Nephron (organoid): ENCODE measurements at regions not wholly inside any gene's neighbourhood (a gene's known extent, or its start where the extent isn't known, plus 50 kb on each side); places are given as distances from the start of the nearest gene placed in this dataset.

Experiments
- H3K27ac Mint-ChIP-seq, 3 experiments: 2 replicates each; pipeline ENCODE4 v1.8.0; 2020; ENCODE audit warnings: mixed read lengths in 3 of 3, mild to moderate bottlenecking in 2 of 3, moderate library complexity in 1 of 3
- H3K27me3 Mint-ChIP-seq: 2 replicates; pipeline ENCODE4 v1.8.0; 2021; ENCODE audit warnings: low read depth, mild to moderate bottlenecking, moderate library complexity, mixed read lengths
- H3K36me3 Mint-ChIP-seq: 2 replicates; pipeline ENCODE4 v1.8.0; 2020; ENCODE audit warnings: low read depth, mixed read lengths
- H3K4me1 Mint-ChIP-seq: 2 replicates; pipeline ENCODE4 v1.8.0; 2020; ENCODE audit warnings: mixed read lengths
- H3K4me3 Mint-ChIP-seq, 3 experiments: 2 replicates each; pipeline ENCODE4 v1.8.0; 2020; ENCODE audit warnings: mild to moderate bottlenecking in 3 of 3, mixed read lengths in 3 of 3, moderate library complexity in 2 of 3
- H3K9me3 Mint-ChIP-seq: 2 replicates; pipeline ENCODE4 v1.8.0; 2020; ENCODE audit warnings: mixed read lengths
- TF ChIP-seq, protein P1 (sequence below), 3 experiments: fragments of 200-600 bp; sonication (generic); IDR thresholded peaks; one replicate each; pipeline ENCODE4 v1.5.0; 2021; ENCODE audit warnings: antibody characterized with exemption in 3 of 3; ENCODE audit not compliant: unreplicated experiment in 3 of 3

GRCh38 chr14:38524636-38525509 is 269.0 kb upstream of the CLEC14A start:
- no peaks in the 10 kb centered on the region for H3K9me3 Mint-ChIP-seq
- no peaks in the 10 kb centered on the region for H3K4me1 Mint-ChIP-seq
- H3K27ac Mint-ChIP-seq, result no peak overlapping the region
- TF ChIP-seq, protein P1, sequence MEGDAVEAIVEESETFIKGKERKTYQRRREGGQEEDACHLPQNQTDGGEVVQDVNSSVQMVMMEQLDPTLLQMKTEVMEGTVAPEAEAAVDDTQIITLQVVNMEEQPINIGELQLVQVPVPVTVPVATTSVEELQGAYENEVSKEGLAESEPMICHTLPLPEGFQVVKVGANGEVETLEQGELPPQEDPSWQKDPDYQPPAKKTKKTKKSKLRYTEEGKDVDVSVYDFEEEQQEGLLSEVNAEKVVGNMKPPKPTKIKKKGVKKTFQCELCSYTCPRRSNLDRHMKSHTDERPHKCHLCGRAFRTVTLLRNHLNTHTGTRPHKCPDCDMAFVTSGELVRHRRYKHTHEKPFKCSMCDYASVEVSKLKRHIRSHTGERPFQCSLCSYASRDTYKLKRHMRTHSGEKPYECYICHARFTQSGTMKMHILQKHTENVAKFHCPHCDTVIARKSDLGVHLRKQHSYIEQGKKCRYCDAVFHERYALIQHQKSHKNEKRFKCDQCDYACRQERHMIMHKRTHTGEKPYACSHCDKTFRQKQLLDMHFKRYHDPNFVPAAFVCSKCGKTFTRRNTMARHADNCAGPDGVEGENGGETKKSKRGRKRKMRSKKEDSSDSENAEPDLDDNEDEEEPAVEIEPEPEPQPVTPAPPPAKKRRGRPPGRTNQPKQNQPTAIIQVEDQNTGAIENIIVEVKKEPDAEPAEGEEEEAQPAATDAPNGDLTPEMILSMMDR (IDR thresholded peaks at IDR 0.05; ENCODE audit: unreplicated experiment in 3 of 3), result no peak
- no peaks in the 10 kb centered on the region for H3K36me3 Mint-ChIP-seq
- H3K27me3 Mint-ChIP-seq, result no peaks in the 10 kb centered on the region
- no peak overlapping the region for H3K4me3 Mint-ChIP-seq

DNA sequence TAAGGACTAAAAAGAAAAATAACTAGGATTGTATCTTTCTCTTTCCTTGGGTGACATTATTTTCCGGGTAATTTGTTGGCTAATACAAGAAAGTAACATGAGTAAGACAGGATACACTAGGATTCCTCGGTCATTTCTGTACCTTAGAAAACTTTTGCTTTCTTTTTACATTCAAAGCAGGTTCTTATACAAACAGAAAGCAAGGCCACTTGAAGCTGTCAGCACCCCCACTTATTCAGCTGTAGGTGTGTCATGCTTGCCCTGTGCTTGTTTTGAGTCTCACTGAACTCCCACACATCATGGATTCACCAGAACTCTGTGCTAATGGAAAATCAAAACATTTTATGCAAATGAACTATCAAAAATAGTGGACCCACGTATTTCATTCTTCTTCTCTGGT is 266.8 kb upstream of the CLEC14A start:
- H3K27me3 Mint-ChIP-seq, result peaks cover 3% of the 10 kb centered on the region
- H3K27ac Mint-ChIP-seq, result no peak overlapping the region
- H3K4me1 Mint-ChIP-seq, result no peaks in the 10 kb centered on the region
- no peaks in the 10 kb centered on the region for H3K9me3 Mint-ChIP-seq
- H3K4me3 Mint-ChIP-seq, result no peak overlapping the region
- H3K36me3 Mint-ChIP-seq, result no peaks in the 10 kb centered on the region
- TF ChIP-seq, protein P1 (IDR thresholded peaks at IDR 0.05; ENCODE audit: unreplicated experiment in 3 of 3), result no peak

DNA sequence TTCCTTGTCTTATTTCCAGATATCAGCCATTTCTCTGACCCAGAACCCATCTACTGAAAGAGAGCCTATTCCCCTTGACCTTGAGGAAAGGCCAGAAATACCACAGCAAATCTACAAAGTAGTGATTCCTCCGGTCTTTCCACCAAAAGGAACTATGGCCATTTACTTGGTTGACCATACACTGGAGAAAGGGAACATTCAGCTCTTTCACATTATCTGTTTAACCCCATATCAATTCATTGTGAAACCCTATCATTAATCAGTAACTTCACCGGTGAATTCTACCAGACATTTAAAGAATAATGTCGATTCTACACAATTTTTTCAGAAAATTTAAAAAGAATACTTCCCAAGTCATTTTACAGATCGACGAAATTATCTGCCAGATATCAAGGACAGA is 265.7 kb upstream of the CLEC14A start:
- no peaks in the 10 kb centered on the region for H3K9me3 Mint-ChIP-seq
- no peak overlapping the region for H3K27ac Mint-ChIP-seq
- no peaks in the 10 kb centered on the region for H3K36me3 Mint-ChIP-seq
- TF ChIP-seq, protein P1 (IDR thresholded peaks at IDR 0.05; ENCODE audit: unreplicated experiment in 3 of 3), result no peak
- peaks cover 3% of the 10 kb centered on the region for H3K27me3 Mint-ChIP-seq
- no peak overlapping the region for H3K4me3 Mint-ChIP-seq
- H3K4me1 Mint-ChIP-seq, result no peaks in the 10 kb centered on the region

- H3K4me1 Mint-ChIP-seq, result no peaks in the 10 kb centered on the region
- H3K36me3 Mint-ChIP-seq, result no peaks in the 10 kb centered on the region
- H3K27ac Mint-ChIP-seq, result no peak overlapping the region
- H3K9me3 Mint-ChIP-seq, result no peaks in the 10 kb centered on the region
- peaks cover 3% of the 10 kb centered on the region for H3K27me3 Mint-ChIP-seq
- no peak overlapping the region for H3K4me3 Mint-ChIP-seq
- TF ChIP-seq, protein P1 (IDR thresholded peaks at IDR 0.05; ENCODE audit: unreplicated experiment in 3 of 3), result no peak
Measured at GRCh38 chr14:38517426-38517825, 261.5 kb upstream of the CLEC14A start.

GRCh38 chr14:38512236-38512635 is 256.3 kb upstream of the CLEC14A start:
- Mint-ChIP-seq H3K9me3 (peaks cover 3% of the 10 kb centered on the region), H3K27ac (no peak overlapping the region), H3K27me3 (no peaks in the 10 kb centered on the region), H3K4me1 (no peaks in the 10 kb centered on the region), H3K4me3 (no peak overlapping the region), H3K36me3 (no peaks in the 10 kb centered on the region)
- TF ChIP-seq, protein P1 (IDR thresholded peaks at IDR 0.05; ENCODE audit: unreplicated experiment in 3 of 3), result no peak

- H3K9me3 Mint-ChIP-seq, result peaks cover 3% of the 10 kb centered on the region
- no peaks in the 10 kb centered on the region for H3K27me3 Mint-ChIP-seq
- H3K36me3 Mint-ChIP-seq, result no peaks in the 10 kb centered on the region
- peaks cover 9% of the 10 kb centered on the region for H3K4me1 Mint-ChIP-seq
- H3K4me3 Mint-ChIP-seq, result no peak overlapping the region
- TF ChIP-seq, protein P1 (IDR thresholded peaks at IDR 0.05; ENCODE audit: unreplicated experiment in 3 of 3), result no peak
- H3K27ac Mint-ChIP-seq, result no peak overlapping the region
Measured at GRCh38 chr14:38507299-38507698, 251.4 kb upstream of the CLEC14A start.
